GM06990 (cell line): ENCODE measurements at regions not wholly inside any gene's neighbourhood (a gene's known extent, or its start where the extent isn't known, plus 50 kb on each side); places are given as distances from the start of the nearest gene placed in this dataset.
"Not testable (repeated sequence)": the region's sequence is repeated elsewhere in the genome, so short reads cannot be mapped to it uniquely, and the experiment has no call there.

Experiments used
- DNase-seq: peaks from one replicate; pipeline ENCODE4 v3.0.0-alpha.2; 2011; ENCODE audit not compliant: insufficient read length; ENCODE audit errors: extremely low read depth
- H3K27me3 ChIP-seq: replicated peaks from 2 replicates; pipeline ENCODE4 v1.6.0; 2011; ENCODE audit warnings: low read length; ENCODE audit not compliant: control insufficient read depth, insufficient read depth
- H3K36me3 ChIP-seq: 2 replicates; pipeline ENCODE4 v1.5.1; 2011; ENCODE audit warnings: low read length; ENCODE audit not compliant: control insufficient read depth, insufficient read depth
- H3K4me3 ChIP-seq: replicated peaks from 2 replicates; pipeline ENCODE4 v1.5.1; 2011; ENCODE audit warnings: low read depth, mild to moderate bottlenecking, control low read depth, low read length
- CTCF ChIP-seq: IDR thresholded peaks from 2 replicates; pipeline ENCODE4 v1.5.1; 2011; ENCODE audit warnings: low read length, control low read depth, mild to moderate bottlenecking, inconsistent platforms; ENCODE audit not compliant: insufficient read depth, poor library complexity, severe bottlenecking

GRCh38 chr7:113198226-113198625 is 79.9 kb upstream of the SMIM30 start:
- Histone ChIP-seq H3K36me3 (no peaks in the 10 kb centered on the region), H3K4me3 (no peak overlapping the region), H3K27me3 (no peaks in the 10 kb centered on the region)
- no peak for DNase-seq
- no peak for TF ChIP-seq CTCF

GRCh38 chr7:113197274-113197673 is 78.9 kb upstream of the SMIM30 start:
- no peak for DNase-seq
- TF ChIP-seq CTCF, result no peak
- Histone ChIP-seq H3K27me3 (no peaks in the 10 kb centered on the region), H3K4me3 (no peak overlapping the region), H3K36me3 (no peaks in the 10 kb centered on the region)

GRCh38 chr7:113188396-113188795 is 70.0 kb upstream of the SMIM30 start:
- TF ChIP-seq CTCF, result no peak
- Histone ChIP-seq H3K36me3 (no peaks in the 10 kb centered on the region), H3K4me3 (no peak overlapping the region), H3K27me3 (no peaks in the 10 kb centered on the region)
- DNase-seq, result no peak

GRCh38 chr7:113179313-113179712 is 61.0 kb upstream of the SMIM30 start:
- Histone ChIP-seq H3K27me3 (no peaks in the 10 kb centered on the region), H3K36me3 (no peaks in the 10 kb centered on the region), H3K4me3 (no peak overlapping the region)
- DNase-seq, result no peak
- TF ChIP-seq CTCF, result no peak

- Histone ChIP-seq H3K36me3 (no peaks in the 10 kb centered on the region), H3K27me3 (no peaks in the 10 kb centered on the region), H3K4me3 (no peak overlapping the region)
- DNase-seq, result no peak
- no peak for TF ChIP-seq CTCF
Measured at GRCh38 chr7:113176836-113177235, 58.5 kb upstream of the SMIM30 start.

GRCh38 chr7:113176180-113176579 is 57.8 kb upstream of the SMIM30 start:
- not testable (repeated sequence) for H3K36me3 ChIP-seq, H3K4me3 ChIP-seq, DNase-seq, H3K27me3 ChIP-seq
